ENCODE measurements at regions not wholly inside any gene's neighbourhood (a gene's known extent, or its start where the extent isn't known, plus 50 kb on each side); places are given as distances from the start of the nearest gene placed in this dataset.
"Not testable (repeated sequence)": the region's sequence is repeated elsewhere in the genome, so short reads cannot be mapped to it uniquely, and the experiment has no call there.

DNA sequence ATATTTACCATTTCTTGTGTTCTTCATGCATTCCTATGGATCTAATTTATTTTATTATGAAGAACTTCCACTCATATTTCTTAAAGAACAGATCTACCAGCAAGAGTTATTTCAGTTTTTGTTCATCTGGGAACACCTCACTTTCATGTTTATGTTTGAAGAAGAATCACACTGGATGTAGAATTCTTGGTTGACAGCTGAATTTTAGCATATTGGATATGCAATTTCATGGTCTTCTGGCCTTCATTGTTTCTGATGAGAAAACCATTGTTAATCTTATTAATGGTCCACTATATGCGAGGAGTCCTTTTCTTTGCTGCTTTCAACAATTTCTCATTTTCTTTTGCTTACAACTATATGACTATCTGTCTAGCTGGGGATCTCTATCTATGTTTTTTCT, 189.2 kb downstream of the UXS1 start:
- no peak for DNase-seq

DNA sequence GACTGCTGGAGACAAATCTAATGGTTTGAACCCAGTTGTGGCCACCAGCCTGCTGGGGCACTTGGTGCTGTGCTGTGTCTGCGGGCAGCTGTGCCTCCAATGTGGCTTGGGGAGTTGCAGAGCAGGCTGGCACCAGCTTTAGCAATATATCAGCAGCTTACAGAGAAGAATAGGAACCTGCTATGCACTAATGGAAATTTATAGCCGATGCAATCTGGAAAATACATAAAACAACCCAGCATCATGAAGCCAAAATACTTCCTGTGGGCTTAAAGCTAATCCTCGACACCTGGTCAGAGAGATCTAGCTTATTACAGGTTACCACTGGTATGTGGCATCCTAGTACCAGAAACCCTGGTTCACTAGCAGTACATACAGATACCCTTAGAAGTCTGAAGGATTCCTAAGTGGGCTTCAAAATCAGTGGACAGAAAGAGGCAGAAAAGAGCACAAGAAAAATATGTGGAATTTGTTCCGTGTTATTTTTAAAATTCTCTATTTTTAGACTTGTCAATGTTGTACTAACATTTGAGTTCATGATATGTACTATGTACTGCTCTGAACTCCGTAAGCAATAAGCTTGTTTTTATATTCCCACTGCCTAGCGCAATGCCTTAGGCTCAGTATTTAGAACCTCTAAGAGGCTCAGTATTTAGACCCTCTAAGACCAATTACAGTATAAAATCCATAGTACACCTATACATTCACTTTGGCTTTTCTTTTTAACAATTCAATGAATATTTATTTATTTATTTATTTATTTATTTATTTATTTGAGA, 194.7 kb downstream of the UXS1 start:
- no peak for DNase-seq

DNA sequence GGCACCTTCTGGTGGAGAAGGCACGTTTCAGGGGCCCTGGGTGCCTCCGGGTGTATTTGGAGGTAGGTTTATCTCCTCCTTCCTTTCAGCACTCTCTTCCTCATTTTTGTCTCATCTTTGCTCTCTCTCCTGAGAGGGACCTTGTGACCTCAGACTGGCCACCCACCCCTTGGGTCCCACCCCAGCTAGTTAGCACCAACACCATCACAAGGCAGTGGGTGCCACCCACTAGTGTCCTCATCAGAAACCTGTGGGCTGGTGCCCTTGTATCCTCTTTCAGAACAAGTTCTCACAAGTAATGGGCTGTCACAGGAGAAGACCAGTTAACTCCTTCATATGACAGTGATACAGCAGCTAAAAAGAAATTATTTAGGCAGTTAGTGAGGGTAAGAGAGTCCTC, 196.4 kb downstream of the UXS1 start:
- no peak for DNase-seq

GRCh38 chr2:105990624-105991023, 203.5 kb downstream of the UXS1 start:
- DNase-seq = no peak

DNA sequence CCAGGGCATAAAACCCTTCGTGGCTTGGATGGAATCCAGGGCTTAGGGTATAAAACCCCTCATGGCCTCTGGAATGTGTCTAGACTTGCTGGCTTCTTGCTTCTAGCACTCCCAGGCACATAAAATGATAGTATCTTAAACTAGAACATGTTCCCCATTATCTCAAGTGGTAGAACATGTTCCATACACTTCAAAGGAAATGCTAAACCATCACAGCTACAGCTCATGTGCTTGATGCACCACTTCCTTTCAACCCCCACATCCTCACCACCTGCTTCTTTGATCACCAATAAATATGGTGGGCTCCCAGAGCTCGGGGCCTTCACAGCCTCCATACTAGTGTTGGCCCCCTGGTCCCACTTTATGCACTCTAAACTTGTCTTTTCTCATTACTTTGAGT, 204.3 kb downstream of the UXS1 start:
- DNase-seq = not testable (repeated sequence)

DNA sequence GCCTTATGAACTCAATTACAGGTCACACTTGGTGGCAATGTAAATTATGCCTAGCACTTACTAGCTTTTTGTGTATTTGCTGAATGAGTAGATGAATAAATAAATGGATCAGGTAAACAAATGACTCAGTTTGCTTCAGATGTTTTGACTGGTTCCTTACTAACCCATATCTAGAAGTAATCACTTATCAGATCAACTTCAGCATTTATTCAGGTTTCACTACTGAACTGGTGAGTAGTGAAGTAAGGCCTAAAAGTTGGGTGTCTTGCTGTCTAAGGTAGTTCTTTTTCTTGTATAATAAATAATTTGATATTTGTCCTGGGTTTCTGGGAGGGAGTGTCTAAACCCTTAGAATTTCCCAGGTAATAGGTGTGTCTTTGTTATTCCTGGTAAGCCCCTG, 205.0 kb downstream of the UXS1 start:
- no peak for DNase-seq

DNA sequence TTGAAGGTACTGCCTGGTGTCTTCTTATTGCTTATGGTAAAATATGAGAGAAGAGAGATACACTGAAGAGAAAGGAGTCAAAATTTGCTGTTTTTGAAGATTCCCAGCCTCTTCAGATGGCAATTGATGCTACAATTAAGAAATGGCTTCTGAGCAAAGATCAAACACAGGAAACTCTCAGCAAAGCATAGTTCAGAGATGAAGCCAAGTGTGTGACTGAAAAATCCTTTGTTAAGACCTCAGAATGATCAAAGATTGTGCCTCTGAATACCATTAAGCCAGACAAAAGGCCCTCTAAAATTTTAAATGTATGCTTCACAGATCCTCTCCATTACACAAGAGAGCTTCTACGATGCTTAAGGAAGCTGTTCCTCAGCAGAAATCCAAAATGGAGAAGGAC, 216.3 kb downstream of the UXS1 start:
- DNase-seq = no peak

- no peak for DNase-seq
These were observed 216.9 kb downstream of the UXS1 start for GRCh38 chr2:105977212-105977611.

DNA sequence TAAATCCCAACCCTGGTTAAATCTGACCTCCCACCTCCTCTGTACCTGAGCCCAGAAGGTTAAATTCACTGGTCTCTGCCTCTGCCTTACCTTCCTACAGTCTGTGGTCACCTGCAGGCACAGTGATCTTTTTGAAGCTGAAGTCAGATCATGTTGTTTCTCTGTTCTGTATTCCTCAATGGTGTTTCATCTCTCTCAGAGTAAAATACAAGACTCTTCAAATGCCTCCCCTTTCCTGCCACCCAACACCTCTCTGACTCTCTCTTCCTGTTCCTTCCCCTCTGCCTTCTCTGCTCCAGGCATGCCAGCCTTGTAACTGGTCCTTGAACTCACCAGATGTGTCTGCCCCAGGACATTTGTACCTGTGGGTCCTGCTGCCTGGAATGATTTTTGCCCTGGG, 219.3 kb downstream of the UXS1 start:
- no peak for DNase-seq

DNA sequence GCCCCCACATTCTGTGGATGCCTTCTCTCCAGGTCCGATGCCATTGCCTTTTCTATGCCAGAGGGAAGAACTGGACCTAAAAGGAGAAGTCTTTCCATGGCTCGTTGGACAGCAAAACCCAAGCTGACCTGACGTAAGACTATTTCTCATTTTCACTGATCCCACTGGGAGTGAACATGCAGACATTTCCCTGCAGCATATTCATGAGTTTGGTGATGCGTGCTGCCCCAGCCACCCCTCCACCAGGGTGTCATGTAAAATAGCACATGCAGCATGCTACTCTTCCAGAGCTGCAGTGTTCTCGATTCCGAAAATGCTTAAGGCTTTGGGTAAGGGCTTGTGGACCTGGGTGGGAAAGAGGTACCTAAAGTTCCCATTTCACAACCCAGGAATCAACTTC, 221.2 kb downstream of the UXS1 start:
- no peak for DNase-seq

DNA sequence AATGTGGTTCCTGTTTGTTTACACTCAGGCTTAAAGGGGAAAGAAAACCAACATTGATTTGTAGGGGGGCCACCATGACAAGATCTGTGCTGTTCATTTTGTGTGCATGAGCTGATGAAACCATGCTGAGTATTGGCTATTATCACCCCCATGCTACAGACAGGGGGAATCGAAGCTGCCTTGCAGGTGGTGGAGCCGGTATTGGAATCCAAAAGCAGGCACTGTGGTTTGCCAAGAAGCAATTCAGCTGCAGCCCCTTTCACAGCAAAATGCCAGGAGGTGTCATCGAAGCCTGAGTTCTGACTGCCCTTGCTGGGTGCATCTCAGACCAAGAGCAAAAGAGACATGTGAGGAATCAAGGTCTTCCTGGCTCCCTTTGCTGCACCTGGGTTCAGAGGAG, 221.9 kb downstream of the UXS1 start:
- no peak for DNase-seq

- DNase-seq = no peak
These were observed 224.5 kb downstream of the UXS1 start for GRCh38 chr2:105969552-105969951.

DNA sequence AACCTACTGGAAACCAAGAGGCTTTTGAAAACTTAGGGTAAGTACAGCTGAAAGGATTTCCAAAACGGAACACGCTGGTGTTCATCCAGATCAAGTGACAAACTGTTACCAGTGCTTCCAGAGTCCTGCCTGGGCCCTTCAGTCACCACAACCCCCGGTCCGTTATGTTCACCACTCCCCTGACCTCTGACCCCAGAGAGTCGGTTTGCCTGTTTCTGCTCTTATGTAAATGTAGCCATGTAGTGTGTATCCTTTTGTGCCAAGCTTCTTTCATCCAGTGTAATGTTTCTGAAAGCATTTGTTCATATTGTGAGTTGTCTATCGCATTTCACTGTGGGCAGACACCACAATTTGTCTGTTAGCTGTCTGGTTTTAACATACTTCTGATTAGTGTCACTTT, 217.5 kb downstream of the NCK2 start:
- no peak for DNase-seq

- no peak for DNase-seq
These were observed 217.0 kb downstream of the NCK2 start for GRCh38 chr2:105961599-105962146.

DNA sequence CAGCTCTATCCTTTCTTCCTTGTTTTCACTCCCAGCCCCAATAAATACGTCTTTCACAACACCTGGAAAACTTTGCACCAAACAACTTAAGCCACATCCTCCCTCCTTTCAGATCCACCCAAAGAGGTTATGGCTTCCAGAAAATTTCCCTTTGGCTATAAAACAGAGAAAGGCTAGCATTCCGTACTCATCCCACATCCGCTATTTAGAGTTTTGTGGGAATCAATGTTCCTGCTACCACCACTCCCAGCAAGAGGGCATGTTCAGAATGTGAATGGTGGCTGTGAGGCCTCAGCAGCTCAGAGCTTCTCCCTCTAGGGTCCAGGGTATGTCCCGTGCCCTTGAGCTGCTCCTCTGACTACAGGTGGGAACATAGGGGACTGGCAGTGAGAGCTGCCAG, 214.6 kb downstream of the NCK2 start:
- no peak for DNase-seq

DNA sequence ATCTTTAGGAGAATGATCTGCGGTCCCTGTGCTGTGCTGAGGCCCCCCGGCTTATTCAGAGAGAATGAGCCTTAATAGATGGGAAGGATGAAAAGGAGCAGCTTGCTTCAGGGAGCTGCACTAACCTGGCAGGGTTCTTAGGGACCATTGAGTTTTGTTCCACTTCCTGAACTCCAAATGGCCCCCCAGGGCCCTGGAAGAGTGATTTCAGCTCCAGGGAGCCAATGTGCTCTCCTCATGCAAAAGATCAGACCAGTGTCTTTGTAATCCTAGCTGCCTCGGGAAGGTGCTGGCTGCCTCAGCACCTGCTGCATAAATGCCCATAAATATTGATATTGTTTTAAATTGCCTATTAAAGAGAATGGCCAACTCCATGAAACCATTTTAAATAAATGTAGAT, 210.2 kb downstream of the NCK2 start:
- DNase-seq = peak; percentile 83

DNA sequence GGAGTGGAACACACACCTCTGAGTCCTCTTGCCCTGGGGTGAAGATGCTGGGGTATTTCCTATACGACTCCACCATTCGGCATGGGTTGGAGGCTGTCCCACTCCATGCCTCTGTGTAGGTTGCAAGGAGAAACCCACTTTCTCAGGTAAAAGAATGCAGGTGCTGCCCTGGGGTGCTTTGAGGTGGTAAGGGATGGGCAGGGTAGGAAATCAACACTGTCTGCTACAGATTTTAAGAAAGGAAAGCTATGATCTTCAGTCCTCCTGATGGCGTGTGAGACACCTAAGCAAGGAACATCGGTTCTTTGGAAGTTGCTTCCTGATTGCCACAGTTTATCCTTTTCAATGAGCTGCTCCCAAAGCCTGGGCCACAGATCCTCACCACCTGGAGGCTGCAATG, 209.2 kb downstream of the NCK2 start:
- no peak for DNase-seq

DNA sequence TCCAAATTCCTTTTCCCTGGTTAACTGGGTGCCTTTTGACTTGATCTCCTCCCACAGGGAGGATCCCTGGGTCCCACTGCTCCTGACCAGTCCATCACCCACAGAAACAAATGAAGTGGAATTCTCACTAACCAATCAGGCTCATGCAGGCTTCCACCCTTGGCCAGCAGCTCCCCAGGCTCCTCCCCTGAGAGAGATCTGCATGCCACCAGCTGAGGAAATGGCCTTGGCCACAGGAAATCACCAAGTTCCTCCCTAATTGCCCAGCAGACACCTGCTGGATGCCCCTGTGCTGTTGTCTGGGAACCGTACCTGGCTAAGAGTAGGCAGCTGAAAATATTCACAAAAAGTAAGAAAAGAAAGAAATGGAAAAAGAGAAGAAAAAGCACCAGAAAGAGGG, 207.4 kb downstream of the NCK2 start:
- DNase-seq = no peak

DNA sequence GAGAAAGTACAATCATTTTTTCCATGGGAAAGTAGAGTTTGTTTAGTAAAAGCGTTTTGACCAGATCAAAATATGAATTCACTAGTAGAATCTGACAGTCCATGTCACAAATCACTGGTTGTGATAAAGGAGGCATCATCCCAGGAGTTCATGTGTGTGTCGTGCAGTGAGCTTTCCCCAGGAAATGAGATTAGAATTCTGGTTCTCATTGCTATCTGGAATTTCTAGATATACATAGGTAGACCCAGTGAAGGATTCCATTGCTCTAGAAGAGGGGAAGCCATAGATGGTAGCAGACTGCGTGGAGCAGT, 206.6 kb downstream of the NCK2 start:
- no peak for DNase-seq

DNA sequence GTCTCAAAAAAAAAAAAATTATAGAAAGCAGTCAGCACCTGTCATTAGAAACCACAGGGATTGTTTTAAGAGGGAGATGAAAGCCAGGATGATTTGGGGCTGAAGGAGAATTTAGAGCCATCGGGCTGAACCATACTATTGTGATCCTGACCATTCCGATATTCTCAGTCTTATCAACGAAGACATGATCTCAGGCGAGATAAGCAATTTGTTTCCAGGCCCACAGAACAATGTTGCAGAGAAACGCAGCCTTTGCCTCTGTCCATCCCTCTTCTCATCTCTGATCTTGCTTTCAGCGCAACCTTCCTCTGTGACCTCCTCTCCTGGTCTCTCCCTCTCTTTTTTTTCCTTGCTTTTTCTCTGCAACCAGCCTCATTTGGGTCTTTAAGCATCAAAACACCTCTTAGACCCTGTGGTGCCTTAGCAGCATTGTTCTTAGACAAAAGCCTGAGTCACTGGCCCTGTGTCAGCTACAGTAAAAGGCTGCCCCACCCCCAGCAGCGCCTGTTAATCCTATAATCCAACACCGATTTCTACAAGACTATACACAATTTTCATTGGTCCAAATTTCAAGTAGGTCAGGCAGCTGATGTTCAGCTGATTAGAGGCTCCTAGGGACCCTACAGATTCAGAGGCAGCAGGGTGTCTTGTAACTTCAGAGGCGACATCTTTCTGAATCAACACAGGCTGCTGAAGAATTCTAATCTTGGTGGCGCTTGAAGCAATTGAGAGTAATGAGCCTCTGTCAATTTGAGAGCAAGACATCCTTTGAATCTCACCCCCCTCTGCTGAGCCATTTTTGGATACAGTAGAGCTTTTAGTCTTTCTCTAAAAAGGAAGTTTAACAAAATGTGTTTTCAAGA, 206.0 kb downstream of the NCK2 start:
- DNase-seq = peak; percentile 34

DNA sequence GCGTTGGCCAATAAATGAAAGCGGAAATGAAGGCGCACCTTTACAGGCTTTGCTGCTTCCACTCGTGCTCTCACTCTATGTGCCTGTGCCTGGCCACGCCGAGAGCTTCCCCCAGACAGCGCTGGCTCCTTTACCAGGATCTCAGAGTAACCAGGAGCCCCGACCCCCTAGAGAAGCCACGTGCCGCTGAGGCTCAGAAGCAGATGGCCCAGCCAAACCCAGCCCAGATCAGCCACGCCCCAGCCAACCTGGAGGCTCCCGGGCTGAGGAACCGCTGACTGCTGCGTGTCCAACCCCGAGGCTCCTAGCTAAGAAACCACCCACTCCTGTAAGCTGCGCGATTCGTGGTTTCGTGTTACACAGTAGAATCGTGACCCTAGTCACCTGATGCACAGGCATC, 199.3 kb downstream of the NCK2 start:
- no peak for DNase-seq

All from NCI-H1436 (cell line).